ENCODE measurements at regions not wholly inside any gene's neighbourhood (a gene's known extent, or its start where the extent isn't known, plus 50 kb on each side); places are given as distances from the start of the nearest gene placed in this dataset.

- CTCF ChIA-PET (ENCODE audit: partially characterized antibody) = interaction anchor here (0.8 to 6.8 kb wide), 5 partner anchors 13 to 153 kb away, joined by 4 to 55 read pairs (median 4); no protein-coding TSS in a partner anchor
- WGBS, 2 experiments (ENCODE audit: extremely low coverage in 1 of 2, insufficient coverage in 1 of 2, insufficient read length in 1 of 2, insufficient replicate concordance in 2 of 2, low coverage in 1 of 2, low lambda C conversion rate in 2 of 2, missing lambda C conversion rate in 1 of 2) = 45% methylated on average over 2 of the region's 2 CpGs; no CpG with 5 or more reads in 1 of the 2 experiments
- no peak overlapping the region for H3K4me2 ChIP-seq (ENCODE audit: insufficient read depth in 1 of 2, low read depth in 2 of 2, low read length in 2 of 2)
- no peaks in the 10 kb centered on the region; the same call in 1 of the 2 replicates for H3K23me2 ChIP-seq (ENCODE audit: low read depth, low read length)
- FAIRE-seq = peak; percentile 13
- no peak overlapping the region for H4K8ac ChIP-seq (ENCODE audit: extremely low read depth, insufficient read depth, low read length)
- no peak overlapping the region for H3K4ac ChIP-seq (replicated peaks; ENCODE audit: insufficient read length, low read depth, low read length)
- H3K27me3 ChIP-seq (replicated peaks in 1 of 4; ENCODE audit: control insufficient read depth in 3 of 4, extremely low read depth in 1 of 4, insufficient read depth in 3 of 4, low read length in 3 of 4) = no peaks in the 10 kb centered on the region
- no peak overlapping the region for H4K91ac ChIP-seq (replicated peaks; ENCODE audit: insufficient read length, low read length)
- no peaks in the 10 kb centered on the region for H3K9me3 ChIP-seq (ENCODE audit: insufficient read depth in 2 of 2, low read depth in 1 of 2, low read length in 1 of 2)
- no peaks in the 10 kb centered on the region; a peak in 1 of 8 replicates for H3K36me3 ChIP-seq (ENCODE audit: control insufficient read depth in 2 of 4, insufficient read depth in 4 of 4, low read length in 3 of 4)
- no peak overlapping the region for H3K4me3 ChIP-seq (ENCODE audit: extremely low read depth in 1 of 4, insufficient read depth in 2 of 4, low read depth in 3 of 4, low read length in 4 of 4)
- H3K9ac ChIP-seq (replicated peaks in 1 of 4; ENCODE audit: extremely low read depth in 1 of 4, low read depth in 3 of 4, low read length in 3 of 4) = no peak overlapping the region
- H2BK15ac ChIP-seq (ENCODE audit: low read length) = no peak overlapping the region
- peaks cover 2 to 12% (median 8%) of the 10 kb centered on the region in 4 experiments; a peak in 5 of 7 replicates for H3K4me1 ChIP-seq (replicated peaks in 1 of 4; ENCODE audit: control insufficient read depth in 3 of 4, insufficient read depth in 4 of 4, low read length in 3 of 4)
- no peak overlapping the region for H2BK120ac ChIP-seq (replicated peaks; ENCODE audit: low read depth, low read length)
- H2BK5ac ChIP-seq (ENCODE audit: low read depth, low read length) = no peak overlapping the region
- POLR2A ChIA-PET (ENCODE audit: partially characterized antibody) = interaction anchor here (0.9 to 1.2 kb wide), 2 partner anchors 11 to 48 kb away, joined by 3 to 5 read pairs; no protein-coding TSS in a partner anchor
- no peak overlapping the region for H3K14ac ChIP-seq (ENCODE audit: insufficient read length)
- H4K5ac ChIP-seq (ENCODE audit: insufficient read length, low read depth, low read length) = no peak overlapping the region
- no peak overlapping the region for H3K27ac ChIP-seq (ENCODE audit: low read depth, low read length)
- DNase-seq (ENCODE audit: low read depth in 1 of 2, low spot score in 2 of 2) = no peak
- peak overlapping the region; percentile 27; the same call in 1 of the 2 replicates for H3K18ac ChIP-seq (ENCODE audit: extremely low read depth, low read length)
- H3K79me1 ChIP-seq (ENCODE audit: low read depth, low read length) = no peaks in the 10 kb centered on the region
- H3K79me2 ChIP-seq (ENCODE audit: control insufficient read depth in 1 of 2, insufficient read depth in 2 of 2, low read length in 2 of 2) = peaks cover 0 to 11% of the 10 kb centered on the region in 2 experiments; a peak in 1 of 4 replicates
- H3K23ac ChIP-seq (ENCODE audit: insufficient read length) = no peak overlapping the region
- H2BK20ac ChIP-seq (ENCODE audit: low read length) = no peak overlapping the region
- H2BK12ac ChIP-seq (ENCODE audit: low read depth, low read length) = no peak overlapping the region
- no peak overlapping the region for H2AK5ac ChIP-seq (ENCODE audit: low read depth, low read length)
- no peaks in the 10 kb centered on the region for H4K20me1 ChIP-seq (replicated peaks in 1 of 2; ENCODE audit: control insufficient read depth in 1 of 2, insufficient read depth in 2 of 2, low read length in 2 of 2)
- H3K56ac ChIP-seq (replicated peaks; ENCODE audit: insufficient read length, low read depth, low read length) = no peak overlapping the region
- no peak overlapping the region for H2AFZ ChIP-seq (ENCODE audit: low read length)
- TF ChIP-seq USF2 (IDR thresholded peaks at IDR 0.05; ENCODE audit: low read length) (peak; percentile 77), KDM1A (IDR thresholded peaks at IDR 0.05; ENCODE audit: borderline replicate concordance, low read length) (no peak)
Observed at GRCh38 chr11:92329137-92329536, 104.5 kb downstream of the FAT3 start.
